Fibroblast of pulmonary artery (primary cell): ENCODE measurements at regions not wholly inside any gene's neighbourhood (a gene's known extent, or its start where the extent isn't known, plus 50 kb on each side); places are given as distances from the start of the nearest gene placed in this dataset.
A peak's percentile ranks its signal among the peaks of the same experiment; 100 is the strongest.

Experiments used
- DNase-seq: peaks from one replicate; pipeline ENCODE4 v3.0.0-alpha.2; 2010; ENCODE audit warnings: low read depth
- H3K4me3 ChIP-seq: replicated peaks from 2 replicates; pipeline ENCODE4 v1.5.1; 2011; ENCODE audit warnings: low read depth, mild to moderate bottlenecking, control low read depth, low read length, moderate library complexity
- TF ChIP-seq, protein P1 (sequence below): IDR thresholded peaks from 2 replicates; pipeline ENCODE4 v1.5.1; 2011; ENCODE audit warnings: mild to moderate bottlenecking, control low read depth, low read length, inconsistent platforms; ENCODE audit errors: missing control alignments

DNA sequence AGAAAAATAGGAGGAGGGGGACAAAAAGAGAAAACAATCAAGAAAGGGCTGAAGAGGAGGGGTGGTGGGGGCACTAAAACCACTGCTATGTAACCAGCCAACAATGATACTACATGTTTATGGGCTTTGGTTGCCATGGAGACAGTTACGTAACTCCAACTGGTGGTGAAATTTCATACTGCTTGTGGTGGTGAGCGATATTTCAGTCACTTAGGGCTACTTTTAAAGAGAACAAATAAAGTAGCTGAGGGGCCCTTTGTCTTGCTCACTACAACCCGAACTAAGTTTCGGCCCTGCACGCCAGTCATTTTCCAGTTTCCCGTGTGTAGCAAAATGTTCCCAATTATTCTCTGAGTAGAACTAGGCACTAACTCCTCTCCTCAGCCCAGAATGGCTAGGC is 275.2 kb upstream of the EDA2R start:
- DNase-seq, result peak; percentile 0
- TF ChIP-seq, protein P1, sequence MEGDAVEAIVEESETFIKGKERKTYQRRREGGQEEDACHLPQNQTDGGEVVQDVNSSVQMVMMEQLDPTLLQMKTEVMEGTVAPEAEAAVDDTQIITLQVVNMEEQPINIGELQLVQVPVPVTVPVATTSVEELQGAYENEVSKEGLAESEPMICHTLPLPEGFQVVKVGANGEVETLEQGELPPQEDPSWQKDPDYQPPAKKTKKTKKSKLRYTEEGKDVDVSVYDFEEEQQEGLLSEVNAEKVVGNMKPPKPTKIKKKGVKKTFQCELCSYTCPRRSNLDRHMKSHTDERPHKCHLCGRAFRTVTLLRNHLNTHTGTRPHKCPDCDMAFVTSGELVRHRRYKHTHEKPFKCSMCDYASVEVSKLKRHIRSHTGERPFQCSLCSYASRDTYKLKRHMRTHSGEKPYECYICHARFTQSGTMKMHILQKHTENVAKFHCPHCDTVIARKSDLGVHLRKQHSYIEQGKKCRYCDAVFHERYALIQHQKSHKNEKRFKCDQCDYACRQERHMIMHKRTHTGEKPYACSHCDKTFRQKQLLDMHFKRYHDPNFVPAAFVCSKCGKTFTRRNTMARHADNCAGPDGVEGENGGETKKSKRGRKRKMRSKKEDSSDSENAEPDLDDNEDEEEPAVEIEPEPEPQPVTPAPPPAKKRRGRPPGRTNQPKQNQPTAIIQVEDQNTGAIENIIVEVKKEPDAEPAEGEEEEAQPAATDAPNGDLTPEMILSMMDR, result no peak
- no peak overlapping the region for H3K4me3 ChIP-seq

DNA sequence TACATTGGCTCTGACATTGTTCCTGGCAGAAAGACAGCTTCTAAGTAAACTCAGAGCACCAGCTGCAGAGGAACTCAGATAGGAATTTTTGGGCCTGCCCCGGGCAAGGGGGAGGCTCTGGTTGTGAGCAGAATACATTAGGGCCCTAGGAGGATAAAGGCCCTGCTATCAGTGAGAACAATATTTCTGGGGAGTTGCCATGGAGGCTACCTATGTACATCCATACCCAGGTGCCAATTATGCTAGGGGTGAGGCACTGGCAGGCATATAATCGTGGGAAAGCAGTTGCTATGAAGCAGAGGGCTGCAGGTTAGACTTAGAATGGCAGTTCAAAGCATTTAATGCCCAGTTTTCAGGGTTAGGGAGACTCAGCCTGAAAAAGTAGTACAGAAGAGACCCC is 273.5 kb upstream of the EDA2R start:
- TF ChIP-seq, protein P1, result no peak
- no peak for DNase-seq

DNA sequence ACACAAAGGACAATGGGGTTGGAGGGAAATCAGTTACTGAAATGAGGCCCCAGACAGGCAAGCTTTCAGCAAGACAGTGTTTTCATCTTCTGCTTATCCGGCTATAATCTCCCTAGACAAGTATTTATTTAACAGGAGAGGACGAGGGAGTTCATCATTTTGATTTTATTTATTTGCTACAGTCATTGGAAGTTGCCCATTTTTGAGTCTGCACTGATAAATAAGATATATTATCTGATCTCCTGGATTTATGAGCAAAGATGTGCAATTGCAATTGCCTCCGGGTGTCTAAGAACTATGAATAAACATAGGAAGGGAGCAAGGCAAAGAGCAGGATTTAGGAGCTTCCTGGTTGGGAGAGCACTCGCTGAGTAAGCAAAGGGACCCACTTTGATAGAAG is 263.2 kb upstream of the EDA2R start:
- H3K4me3 ChIP-seq, result no peak overlapping the region
- TF ChIP-seq, protein P1, result no peak
- DNase-seq, result no peak

More for the DNA sequence above, 273.5 kb upstream of the EDA2R start:
- H3K4me3 ChIP-seq, result no peak overlapping the region

DNA sequence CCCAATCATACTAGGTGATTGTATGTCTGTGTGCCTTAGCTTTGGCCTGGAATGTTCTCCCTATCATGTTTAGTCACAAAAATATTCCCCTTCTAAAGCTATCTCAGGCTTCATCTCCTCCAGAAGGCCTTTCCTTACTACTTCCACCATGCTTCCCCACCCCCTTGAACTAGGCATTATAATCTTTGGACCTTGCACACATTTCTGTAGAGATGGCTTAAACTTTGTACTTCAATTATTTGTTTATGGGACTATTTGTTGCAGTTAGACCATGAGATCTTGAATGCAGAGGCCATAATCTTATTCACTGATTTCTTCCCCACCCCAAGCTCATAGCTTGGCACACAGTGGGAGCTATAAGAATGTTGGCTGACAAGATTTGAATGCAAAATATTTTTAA is 262.0 kb upstream of the EDA2R start:
- TF ChIP-seq, protein P1, result no peak
- no peak overlapping the region for H3K4me3 ChIP-seq
- DNase-seq, result no peak

DNA sequence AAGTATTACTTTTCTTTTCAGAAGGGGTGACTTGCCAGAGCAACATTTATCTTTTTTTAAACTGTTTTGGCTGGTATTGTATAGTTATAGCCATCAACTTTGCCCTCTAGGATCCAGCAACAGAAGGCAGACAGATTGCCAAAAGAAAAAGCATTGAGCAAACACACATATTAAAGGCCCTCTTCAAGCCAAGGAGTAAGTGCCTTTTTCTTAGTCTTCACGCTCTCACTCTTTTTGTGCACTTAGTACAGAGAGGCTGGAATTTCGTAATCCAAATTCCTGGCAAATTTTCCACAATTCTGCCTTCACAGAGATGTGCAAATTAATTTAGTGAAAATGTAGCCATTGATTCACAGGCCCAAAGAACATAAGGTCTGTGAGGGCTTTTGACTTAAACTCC is 253.1 kb upstream of the EDA2R start:
- DNase-seq, result no peak
- TF ChIP-seq, protein P1, result no peak
- no peak overlapping the region for H3K4me3 ChIP-seq

DNA sequence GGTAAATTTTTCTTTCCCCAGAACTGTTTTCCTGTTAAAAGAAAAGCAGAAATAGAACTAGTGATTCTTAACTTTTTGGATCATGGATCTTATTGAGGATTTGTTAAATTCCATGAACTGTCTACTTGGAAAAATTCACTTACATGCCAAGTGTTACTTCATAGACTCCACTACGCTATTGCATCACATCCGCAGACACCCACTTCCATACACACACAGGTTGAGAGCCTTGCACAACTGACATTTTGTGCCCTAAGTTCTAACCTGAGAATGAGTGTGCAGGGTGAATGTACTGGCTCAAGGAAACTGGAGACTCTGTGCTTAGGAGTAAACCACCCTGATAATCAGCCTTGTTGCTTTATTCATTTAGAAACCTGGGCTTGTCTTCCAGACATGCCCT is 250.5 kb upstream of the EDA2R start:
- TF ChIP-seq, protein P1, result no peak
- no peak overlapping the region for H3K4me3 ChIP-seq
- no peak for DNase-seq

DNA sequence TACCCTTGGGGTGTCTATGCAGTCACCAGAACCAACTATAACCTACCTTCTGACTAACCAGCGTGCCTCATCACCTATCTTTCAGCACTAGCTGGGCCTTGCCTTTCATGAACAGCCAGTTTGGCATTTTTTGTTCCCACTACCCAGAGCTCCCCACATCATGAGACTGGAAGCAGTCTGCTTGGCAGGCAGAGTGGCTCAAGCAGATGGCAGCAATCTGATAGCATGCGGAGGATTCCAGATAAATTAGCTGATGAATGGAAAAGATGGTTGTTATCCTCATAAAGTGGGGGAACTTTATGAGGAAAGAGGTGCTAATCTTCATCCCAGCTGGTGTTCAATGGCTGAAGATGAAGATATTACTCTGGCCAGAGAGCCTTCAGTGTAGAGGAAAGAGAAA is 243.2 kb upstream of the EDA2R start:
- no peak for DNase-seq
- no peak overlapping the region for H3K4me3 ChIP-seq
- TF ChIP-seq, protein P1, result no peak
